ENCODE measurements at regions not wholly inside any gene's neighbourhood (a gene's known extent, or its start where the extent isn't known, plus 50 kb on each side); places are given as distances from the start of the nearest gene placed in this dataset.

GRCh38 chr7:12803542-12803941, 116.1 kb downstream of the ARL4A start:
- DNase-seq, result no peak
- no peak overlapping the region for H3K27ac ChIP-seq
- intact Hi-C loops (cut with DNase I), result no loop called here
- peaks cover 0 to 29% (median 17%) of the 10 kb centered on the region in 9 donors for H3K4me1 ChIP-seq
- H3K27me3 ChIP-seq, result no peaks in the 10 kb centered on the region
- no peak for ATAC-seq
- 92 to 96% methylated on average over 7 of the region's 7 CpGs for WGBS, 2 donors
- no peaks in the 10 kb centered on the region for H3K36me3 ChIP-seq
- no peak overlapping the region for H3K4me3 ChIP-seq
- H3K9me3 ChIP-seq, result no peaks in the 10 kb centered on the region
- TF ChIP-seq CTCF (IDR thresholded peaks at IDR 0.05), result no peak

- WGBS, 2 donors, result 67 to 81% methylated on average over 1 of the region's 1 CpG
- peaks cover 0 to 26% (median 13%) of the 10 kb centered on the region in 9 donors for H3K4me1 ChIP-seq
Measured at GRCh38 chr7:12805518-12805928, 118.1 kb downstream of the ARL4A start.

GRCh38 chr7:12805957-12806356, 118.5 kb downstream of the ARL4A start:
- WGBS, 2 donors, result 64 to 67% methylated on average over 7 of the region's 7 CpGs
- Histone ChIP-seq H3K4me1 (peaks cover 0 to 21% (median 13%) of the 10 kb centered on the region in 9 donors), H3K9me3 (no peaks in the 10 kb centered on the region), H3K27ac (no peak overlapping the region), H3K4me3 (no peak overlapping the region), H3K36me3 (no peaks in the 10 kb centered on the region), H3K27me3 (no peaks in the 10 kb centered on the region)
- no peak for TF ChIP-seq CTCF (IDR thresholded peaks at IDR 0.05)
- DNase-seq (no peak), ATAC-seq (no peak)
- intact Hi-C loops (cut with DNase I), result no loop called here

More at GRCh38 chr7:12805518-12805928, 118.1 kb downstream of the ARL4A start:
- Histone ChIP-seq H3K4me3 (no peak overlapping the region), H3K9me3 (no peaks in the 10 kb centered on the region), H3K36me3 (no peaks in the 10 kb centered on the region), H3K27me3 (no peaks in the 10 kb centered on the region), H3K27ac (no peak overlapping the region)
- no peak for TF ChIP-seq CTCF (IDR thresholded peaks at IDR 0.05)
- intact Hi-C loops (cut with DNase I), result no loop called here
- ATAC-seq, result no peak
- no peak for DNase-seq

- WGBS, 2 donors, result 56 to 57% methylated on average over 5 of the region's 5 CpGs
- DNase-seq, result no peak
- H3K27me3 ChIP-seq, result no peaks in the 10 kb centered on the region
- TF ChIP-seq CTCF (IDR thresholded peaks at IDR 0.05), result no peak
- no peaks in the 10 kb centered on the region for H3K36me3 ChIP-seq
- no peak overlapping the region for H3K4me3 ChIP-seq
- no peak for ATAC-seq
- intact Hi-C loops (cut with DNase I), result no loop called here
- no peak overlapping the region for H3K27ac ChIP-seq
- H3K9me3 ChIP-seq, result no peaks in the 10 kb centered on the region
- peaks cover 0 to 8% (median 0%) of the 10 kb centered on the region in 9 donors for H3K4me1 ChIP-seq
Measured at GRCh38 chr7:12809476-12809875, 122.0 kb downstream of the ARL4A start.

Measured in heart right ventricle (tissue), 16 donors.